GM18867 (cell line): ENCODE measurements at regions not wholly inside any gene's neighbourhood (a gene's known extent, or its start where the extent isn't known, plus 50 kb on each side); places are given as distances from the start of the nearest gene placed in this dataset.
"Not testable (repeated sequence)": the region's sequence is repeated elsewhere in the genome, so short reads cannot be mapped to it uniquely, and the experiment has no call there.

Source experiments
- ATAC-seq: cut with Tn5 transposase; IDR thresholded peaks from one replicate; pipeline ENCODE4 v1.9.1; 2021; ENCODE audit warnings: mild to moderate bottlenecking, moderate library complexity; ENCODE audit not compliant: unreplicated experiment

DNA sequence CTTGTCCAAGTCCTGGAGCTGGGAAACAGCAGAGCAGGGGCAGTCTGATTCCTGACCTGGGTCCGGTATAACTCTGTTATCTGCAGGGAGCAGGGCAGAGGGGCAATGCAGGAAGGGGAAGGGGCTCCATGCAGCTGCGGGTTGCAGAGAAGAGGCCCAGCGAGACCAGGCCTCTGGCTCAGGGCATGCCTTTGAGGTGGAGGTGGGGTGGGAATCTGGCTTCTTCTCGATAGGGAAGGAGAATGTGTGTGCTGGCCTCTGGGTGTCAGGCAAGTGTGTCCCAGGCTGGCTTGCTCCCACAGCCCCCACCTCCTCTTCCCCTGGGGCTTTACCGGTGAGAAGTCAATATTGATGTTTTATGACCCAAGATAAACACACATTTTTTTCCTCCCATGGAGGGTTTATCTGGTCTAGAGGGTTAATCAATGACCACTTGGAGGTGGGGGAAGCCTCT is 187.1 kb upstream of the HAAO start:
- ATAC-seq: no peak

GRCh38 chr2:42978887-42979415 is 186.6 kb upstream of the HAAO start:
- ATAC-seq: no peak

GRCh38 chr2:42978175-42978886 is 185.9 kb upstream of the HAAO start:
- no peak for ATAC-seq

GRCh38 chr2:42977270-42978174 is 185.1 kb upstream of the HAAO start:
- no peak for ATAC-seq

DNA sequence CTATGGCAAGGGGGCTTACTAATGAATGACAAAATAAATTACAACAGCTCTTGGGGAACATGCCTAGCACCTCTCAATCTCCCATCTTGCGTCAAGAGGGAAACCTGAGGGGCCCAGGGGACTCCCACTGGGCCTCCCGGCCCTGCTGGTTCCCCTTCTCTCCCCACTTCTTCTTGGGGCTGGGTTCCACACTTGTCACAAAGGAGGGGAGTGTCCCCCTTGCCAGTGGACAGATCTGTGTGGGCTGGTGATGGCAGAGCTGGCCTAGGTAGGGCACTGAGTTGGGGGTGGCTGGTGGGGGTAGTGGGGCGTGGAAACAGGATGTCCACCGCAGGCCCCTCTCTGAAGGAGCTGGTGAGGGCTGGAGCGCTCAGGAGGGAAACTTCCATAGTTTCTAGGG is 184.0 kb upstream of the HAAO start:
- no peak for ATAC-seq

- no peak for ATAC-seq
Observed at GRCh38 chr2:42974721-42975717, 182.6 kb upstream of the HAAO start.

DNA sequence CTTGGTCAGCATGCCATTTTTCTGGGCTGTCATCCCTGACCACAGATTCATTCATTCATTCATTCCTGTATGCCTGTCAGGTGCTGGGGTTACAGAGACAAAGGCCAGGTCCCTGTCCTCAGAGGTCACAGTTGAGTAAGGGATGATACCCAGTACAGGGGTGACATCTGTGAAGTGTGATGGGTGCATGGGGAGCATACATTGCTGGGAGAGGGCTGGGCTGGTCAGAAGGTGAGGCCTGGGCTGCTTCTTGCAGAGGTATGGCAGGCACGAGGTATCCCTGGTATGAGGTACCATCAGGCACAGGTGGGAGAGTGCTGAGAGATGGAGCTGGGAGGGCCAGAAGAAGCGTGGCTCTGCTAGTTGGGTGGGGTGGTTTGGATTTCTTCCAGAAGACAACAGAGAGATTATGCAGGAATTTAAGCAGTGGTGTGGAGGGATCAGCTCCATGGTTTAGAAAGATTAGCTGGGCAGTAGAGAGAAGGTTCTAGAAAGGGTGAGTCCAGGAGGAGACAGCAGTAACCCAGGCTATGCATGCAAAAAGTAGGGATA is 181.9 kb upstream of the HAAO start:
- ATAC-seq: no peak

GRCh38 chr2:42973726-42974125 is 181.3 kb upstream of the HAAO start:
- ATAC-seq: no peak

GRCh38 chr2:42972933-42973516 is 180.6 kb upstream of the HAAO start:
- not testable (repeated sequence) for ATAC-seq

DNA sequence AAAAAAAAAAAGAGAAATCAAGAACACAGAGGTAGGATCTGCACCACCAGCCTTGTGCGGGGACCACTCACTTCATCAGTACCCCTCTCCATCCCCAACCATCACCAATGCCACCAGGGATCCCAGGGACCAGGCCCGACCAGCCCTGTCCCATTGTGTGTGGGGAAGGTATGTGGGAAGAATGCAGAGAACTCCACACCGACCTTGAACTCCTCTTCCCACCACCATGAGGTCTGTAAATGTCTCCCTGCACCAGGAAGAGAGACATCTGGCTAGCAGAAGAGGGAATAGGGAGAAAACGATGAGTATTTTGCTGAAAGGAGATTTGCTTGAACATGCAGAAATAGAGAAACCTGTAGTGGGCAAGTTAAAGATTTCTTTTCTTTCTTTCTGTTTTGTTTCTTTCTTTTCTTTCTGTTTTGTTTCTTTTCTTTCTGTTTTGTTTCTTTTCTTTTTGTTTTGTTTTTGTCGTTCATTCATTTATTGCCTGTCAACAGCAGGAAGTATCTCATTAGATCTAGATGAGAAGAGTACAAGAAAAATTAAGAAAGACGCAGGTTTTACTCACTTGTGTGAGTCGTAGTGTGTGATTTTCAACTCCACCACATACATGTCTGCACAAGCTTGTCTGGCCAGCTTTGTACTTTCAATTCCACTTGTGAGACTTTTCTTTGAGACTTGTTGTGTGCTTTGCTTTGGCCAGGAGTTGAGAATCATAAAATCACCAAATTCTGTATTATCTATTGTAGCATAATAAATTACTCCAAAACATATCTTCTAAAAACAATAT is 179.8 kb upstream of the HAAO start:
- no peak for ATAC-seq

DNA sequence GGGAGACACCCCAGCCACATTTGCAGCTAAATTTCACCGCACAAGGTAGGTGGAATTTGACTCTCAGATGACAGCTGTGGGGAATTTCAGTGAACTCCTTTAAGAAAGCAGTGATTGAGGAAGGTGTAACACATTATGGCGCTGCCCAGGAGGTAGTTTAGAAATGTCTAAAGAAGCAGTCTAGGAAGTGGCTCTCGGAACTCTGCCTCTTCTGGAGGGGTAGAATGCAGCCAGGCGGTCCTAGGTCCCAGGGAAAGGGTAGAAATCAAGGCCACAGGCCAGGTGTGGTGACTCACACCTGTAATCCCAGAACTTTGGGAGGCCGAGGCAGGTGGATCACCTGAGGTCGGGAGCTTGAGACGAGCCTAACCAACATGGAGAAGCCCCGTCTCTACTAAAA is 179.0 kb upstream of the HAAO start:
- ATAC-seq: no peak

GRCh38 chr2:42970151-42970550 is 177.8 kb upstream of the HAAO start:
- no peak for ATAC-seq

- ATAC-seq: no peak
Observed at GRCh38 chr2:42969231-42970150, 177.1 kb upstream of the HAAO start.

GRCh38 chr2:42967959-42968674 is 175.7 kb upstream of the HAAO start:
- no peak for ATAC-seq

DNA sequence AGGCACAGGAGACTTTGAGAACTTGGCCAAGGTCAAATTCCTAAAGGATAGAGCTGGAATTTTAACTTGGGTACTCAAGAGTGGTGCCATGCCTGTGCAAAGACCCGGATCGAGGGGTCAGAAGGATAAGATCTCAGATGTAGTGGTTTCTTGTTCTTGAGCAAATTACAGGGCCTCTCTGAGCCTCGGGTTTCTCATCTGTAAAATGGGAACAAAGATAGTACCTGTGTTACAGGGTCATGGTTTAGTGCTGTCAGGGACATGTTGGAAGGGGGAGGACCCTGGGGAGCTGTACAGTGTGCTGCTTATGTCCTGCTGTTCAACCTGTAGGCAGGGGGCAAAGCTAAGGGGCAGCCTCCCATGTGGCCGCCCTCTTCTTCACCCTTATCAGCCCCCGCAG is 173.5 kb upstream of the HAAO start:
- no peak for ATAC-seq

GRCh38 chr2:42965196-42965595 is 172.8 kb upstream of the HAAO start:
- no peak for ATAC-seq

DNA sequence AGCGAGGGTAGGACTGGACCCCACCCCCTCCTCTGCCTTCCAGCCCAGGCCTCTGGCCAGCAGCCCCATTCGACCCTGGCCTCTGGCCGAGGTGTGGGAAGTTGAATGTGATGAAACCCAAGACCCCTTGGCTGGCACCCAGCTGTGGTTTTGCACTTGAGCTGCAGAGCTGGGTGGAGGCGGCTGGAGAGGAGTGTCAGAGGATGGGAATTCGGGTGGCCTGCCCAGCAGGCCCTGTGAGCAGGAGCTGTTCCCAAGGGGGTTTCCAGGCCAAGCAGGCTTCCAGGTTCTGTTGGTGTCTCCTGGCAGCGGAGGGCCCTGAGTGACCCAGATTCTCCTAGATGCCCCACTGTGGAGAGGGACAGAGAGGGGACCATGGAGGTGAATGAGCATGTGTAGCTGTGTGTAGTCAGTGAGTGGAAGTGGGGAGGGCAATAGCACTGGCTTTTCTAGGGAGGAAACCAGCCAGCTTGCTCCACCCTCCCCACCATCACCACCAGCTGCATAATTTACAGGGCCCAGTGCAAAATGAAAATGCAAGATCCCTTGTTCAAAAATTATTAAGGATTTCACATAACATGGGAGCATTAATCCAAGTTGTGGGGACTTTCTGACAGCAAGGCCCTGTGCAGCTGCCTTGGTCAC is 172.2 kb upstream of the HAAO start:
- ATAC-seq: no peak
